ENCODE measurements at regions not wholly inside any gene's neighbourhood (a gene's known extent, or its start where the extent isn't known, plus 50 kb on each side); places are given as distances from the start of the nearest gene placed in this dataset.

DNA sequence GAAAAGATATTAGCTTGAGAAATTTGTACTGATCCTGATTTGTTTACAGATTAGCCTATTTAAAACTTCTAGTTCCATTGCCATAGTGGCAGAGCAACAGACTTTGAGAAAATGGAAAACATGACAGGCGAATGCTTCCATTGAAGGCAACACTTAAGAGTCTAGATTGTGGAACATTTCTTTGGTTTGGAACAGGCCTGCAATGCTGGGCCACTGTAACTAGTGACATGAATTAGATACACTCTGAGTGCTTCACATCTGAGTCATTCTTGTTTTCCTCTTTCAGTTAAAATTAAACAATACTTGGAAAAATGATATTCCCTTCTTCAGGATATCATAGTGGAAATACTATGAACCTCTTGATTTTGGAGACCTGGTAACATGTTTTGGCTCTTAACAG lies 453.6 kb upstream of the TUSC1 start:
- ATAC-seq (no peak), DNase-seq (ENCODE audit: low spot score) (no peak)
- ChIA-PET CTCF (no interaction called here), POLR2A (no interaction called here)
- H3K9me3 Mint-ChIP-seq: no peaks in the 10 kb centered on the region
- TF ChIP-seq, protein P1, sequence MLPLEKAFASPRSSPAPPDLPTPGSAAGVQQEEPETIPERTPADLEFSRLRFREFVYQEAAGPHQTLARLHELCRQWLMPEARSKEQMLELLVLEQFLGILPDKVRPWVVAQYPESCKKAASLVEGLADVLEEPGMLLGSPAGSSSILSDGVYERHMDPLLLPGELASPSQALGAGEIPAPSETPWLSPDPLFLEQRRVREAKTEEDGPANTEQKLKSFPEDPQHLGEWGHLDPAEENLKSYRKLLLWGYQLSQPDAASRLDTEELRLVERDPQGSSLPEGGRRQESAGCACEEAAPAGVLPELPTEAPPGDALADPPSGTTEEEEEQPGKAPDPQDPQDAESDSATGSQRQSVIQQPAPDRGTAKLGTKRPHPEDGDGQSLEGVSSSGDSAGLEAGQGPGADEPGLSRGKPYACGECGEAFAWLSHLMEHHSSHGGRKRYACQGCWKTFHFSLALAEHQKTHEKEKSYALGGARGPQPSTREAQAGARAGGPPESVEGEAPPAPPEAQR (CRISPR knock-in tag; IDR thresholded peaks at IDR 0.05): no peak
- TF ChIP-seq ZNF232 (CRISPR knock-in tag; IDR thresholded peaks at IDR 0.05) (no peak), HMGA2 (CRISPR knock-in tag; IDR thresholded peaks at IDR 0.05) (no peak), ZBTB21 (CRISPR knock-in tag; IDR thresholded peaks at IDR 0.05; ENCODE audit: borderline replicate concordance) (no peak), SMAD4 (CRISPR knock-in tag; IDR thresholded peaks at IDR 0.05) (no peak), ZNF121 (CRISPR knock-in tag; IDR thresholded peaks at IDR 0.05) (no peak), NR1H2 (CRISPR knock-in tag; IDR thresholded peaks at IDR 0.05) (no peak), SMAD3 (CRISPR knock-in tag; IDR thresholded peaks at IDR 0.05; ENCODE audit: borderline replicate concordance) (no peak), ZNF219 (CRISPR knock-in tag; IDR thresholded peaks at IDR 0.05; ENCODE audit: borderline replicate concordance) (no peak), ZNF138 (CRISPR knock-in tag; conservative IDR thresholded peaks at IDR 0.05) (no peak), CREM (CRISPR knock-in tag; IDR thresholded peaks at IDR 0.05) (no peak), GABPB1 (CRISPR knock-in tag; IDR thresholded peaks at IDR 0.05) (no peak), NFE2L1 (CRISPR knock-in tag; IDR thresholded peaks at IDR 0.05) (no peak)
- TF ChIP-seq, protein P2, sequence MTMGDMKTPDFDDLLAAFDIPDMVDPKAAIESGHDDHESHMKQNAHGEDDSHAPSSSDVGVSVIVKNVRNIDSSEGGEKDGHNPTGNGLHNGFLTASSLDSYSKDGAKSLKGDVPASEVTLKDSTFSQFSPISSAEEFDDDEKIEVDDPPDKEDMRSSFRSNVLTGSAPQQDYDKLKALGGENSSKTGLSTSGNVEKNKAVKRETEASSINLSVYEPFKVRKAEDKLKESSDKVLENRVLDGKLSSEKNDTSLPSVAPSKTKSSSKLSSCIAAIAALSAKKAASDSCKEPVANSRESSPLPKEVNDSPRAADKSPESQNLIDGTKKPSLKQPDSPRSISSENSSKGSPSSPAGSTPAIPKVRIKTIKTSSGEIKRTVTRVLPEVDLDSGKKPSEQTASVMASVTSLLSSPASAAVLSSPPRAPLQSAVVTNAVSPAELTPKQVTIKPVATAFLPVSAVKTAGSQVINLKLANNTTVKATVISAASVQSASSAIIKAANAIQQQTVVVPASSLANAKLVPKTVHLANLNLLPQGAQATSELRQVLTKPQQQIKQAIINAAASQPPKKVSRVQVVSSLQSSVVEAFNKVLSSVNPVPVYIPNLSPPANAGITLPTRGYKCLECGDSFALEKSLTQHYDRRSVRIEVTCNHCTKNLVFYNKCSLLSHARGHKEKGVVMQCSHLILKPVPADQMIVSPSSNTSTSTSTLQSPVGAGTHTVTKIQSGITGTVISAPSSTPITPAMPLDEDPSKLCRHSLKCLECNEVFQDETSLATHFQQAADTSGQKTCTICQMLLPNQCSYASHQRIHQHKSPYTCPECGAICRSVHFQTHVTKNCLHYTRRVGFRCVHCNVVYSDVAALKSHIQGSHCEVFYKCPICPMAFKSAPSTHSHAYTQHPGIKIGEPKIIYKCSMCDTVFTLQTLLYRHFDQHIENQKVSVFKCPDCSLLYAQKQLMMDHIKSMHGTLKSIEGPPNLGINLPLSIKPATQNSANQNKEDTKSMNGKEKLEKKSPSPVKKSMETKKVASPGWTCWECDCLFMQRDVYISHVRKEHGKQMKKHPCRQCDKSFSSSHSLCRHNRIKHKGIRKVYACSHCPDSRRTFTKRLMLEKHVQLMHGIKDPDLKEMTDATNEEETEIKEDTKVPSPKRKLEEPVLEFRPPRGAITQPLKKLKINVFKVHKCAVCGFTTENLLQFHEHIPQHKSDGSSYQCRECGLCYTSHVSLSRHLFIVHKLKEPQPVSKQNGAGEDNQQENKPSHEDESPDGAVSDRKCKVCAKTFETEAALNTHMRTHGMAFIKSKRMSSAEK (CRISPR knock-in tag; IDR thresholded peaks at IDR 0.05; ENCODE audit: borderline replicate concordance): no peak
- TF ChIP-seq, protein P3, sequence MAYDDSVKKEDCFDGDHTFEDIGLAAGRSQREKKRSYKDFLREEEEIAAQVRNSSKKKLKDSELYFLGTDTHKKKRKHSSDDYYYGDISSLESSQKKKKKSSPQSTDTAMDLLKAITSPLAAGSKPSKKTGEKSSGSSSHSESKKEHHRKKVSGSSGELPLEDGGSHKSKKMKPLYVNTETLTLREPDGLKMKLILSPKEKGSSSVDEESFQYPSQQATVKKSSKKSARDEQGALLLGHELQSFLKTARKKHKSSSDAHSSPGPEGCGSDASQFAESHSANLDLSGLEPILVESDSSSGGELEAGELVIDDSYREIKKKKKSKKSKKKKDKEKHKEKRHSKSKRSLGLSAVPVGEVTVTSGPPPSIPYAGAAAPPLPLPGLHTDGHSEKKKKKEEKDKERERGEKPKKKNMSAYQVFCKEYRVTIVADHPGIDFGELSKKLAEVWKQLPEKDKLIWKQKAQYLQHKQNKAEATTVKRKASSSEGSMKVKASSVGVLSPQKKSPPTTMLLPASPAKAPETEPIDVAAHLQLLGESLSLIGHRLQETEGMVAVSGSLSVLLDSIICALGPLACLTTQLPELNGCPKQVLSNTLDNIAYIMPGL (CRISPR knock-in tag; IDR thresholded peaks at IDR 0.05): no peak
- TF ChIP-seq, protein P4, sequence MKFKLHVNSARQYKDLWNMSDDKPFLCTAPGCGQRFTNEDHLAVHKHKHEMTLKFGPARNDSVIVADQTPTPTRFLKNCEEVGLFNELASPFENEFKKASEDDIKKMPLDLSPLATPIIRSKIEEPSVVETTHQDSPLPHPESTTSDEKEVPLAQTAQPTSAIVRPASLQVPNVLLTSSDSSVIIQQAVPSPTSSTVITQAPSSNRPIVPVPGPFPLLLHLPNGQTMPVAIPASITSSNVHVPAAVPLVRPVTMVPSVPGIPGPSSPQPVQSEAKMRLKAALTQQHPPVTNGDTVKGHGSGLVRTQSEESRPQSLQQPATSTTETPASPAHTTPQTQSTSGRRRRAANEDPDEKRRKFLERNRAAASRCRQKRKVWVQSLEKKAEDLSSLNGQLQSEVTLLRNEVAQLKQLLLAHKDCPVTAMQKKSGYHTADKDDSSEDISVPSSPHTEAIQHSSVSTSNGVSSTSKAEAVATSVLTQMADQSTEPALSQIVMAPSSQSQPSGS (CRISPR knock-in tag; IDR thresholded peaks at IDR 0.05; ENCODE audit: borderline replicate concordance, low read depth): no peak
- TF ChIP-seq, protein P5, sequence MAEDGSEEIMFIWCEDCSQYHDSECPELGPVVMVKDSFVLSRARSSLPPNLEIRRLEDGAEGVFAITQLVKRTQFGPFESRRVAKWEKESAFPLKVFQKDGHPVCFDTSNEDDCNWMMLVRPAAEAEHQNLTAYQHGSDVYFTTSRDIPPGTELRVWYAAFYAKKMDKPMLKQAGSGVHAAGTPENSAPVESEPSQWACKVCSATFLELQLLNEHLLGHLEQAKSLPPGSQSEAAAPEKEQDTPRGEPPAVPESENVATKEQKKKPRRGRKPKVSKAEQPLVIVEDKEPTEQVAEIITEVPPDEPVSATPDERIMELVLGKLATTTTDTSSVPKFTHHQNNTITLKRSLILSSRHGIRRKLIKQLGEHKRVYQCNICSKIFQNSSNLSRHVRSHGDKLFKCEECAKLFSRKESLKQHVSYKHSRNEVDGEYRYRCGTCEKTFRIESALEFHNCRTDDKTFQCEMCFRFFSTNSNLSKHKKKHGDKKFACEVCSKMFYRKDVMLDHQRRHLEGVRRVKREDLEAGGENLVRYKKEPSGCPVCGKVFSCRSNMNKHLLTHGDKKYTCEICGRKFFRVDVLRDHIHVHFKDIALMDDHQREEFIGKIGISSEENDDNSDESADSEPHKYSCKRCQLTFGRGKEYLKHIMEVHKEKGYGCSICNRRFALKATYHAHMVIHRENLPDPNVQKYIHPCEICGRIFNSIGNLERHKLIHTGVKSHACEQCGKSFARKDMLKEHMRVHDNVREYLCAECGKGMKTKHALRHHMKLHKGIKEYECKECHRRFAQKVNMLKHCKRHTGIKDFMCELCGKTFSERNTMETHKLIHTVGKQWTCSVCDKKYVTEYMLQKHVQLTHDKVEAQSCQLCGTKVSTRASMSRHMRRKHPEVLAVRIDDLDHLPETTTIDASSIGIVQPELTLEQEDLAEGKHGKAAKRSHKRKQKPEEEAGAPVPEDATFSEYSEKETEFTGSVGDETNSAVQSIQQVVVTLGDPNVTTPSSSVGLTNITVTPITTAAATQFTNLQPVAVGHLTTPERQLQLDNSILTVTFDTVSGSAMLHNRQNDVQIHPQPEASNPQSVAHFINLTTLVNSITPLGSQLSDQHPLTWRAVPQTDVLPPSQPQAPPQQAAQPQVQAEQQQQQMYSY (CRISPR knock-in tag; IDR thresholded peaks at IDR 0.05): no peak
- TF ChIP-seq, protein P6, sequence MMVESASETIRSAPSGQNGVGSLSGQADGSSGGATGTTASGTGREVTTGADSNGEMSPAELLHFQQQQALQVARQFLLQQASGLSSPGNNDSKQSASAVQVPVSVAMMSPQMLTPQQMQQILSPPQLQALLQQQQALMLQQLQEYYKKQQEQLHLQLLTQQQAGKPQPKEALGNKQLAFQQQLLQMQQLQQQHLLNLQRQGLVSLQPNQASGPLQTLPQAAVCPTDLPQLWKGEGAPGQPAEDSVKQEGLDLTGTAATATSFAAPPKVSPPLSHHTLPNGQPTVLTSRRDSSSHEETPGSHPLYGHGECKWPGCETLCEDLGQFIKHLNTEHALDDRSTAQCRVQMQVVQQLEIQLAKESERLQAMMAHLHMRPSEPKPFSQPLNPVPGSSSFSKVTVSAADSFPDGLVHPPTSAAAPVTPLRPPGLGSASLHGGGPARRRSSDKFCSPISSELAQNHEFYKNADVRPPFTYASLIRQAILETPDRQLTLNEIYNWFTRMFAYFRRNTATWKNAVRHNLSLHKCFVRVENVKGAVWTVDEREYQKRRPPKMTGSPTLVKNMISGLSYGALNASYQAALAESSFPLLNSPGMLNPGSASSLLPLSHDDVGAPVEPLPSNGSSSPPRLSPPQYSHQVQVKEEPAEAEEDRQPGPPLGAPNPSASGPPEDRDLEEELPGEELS (CRISPR knock-in tag; IDR thresholded peaks at IDR 0.05): no peak
- TF ChIP-seq, protein P7, sequence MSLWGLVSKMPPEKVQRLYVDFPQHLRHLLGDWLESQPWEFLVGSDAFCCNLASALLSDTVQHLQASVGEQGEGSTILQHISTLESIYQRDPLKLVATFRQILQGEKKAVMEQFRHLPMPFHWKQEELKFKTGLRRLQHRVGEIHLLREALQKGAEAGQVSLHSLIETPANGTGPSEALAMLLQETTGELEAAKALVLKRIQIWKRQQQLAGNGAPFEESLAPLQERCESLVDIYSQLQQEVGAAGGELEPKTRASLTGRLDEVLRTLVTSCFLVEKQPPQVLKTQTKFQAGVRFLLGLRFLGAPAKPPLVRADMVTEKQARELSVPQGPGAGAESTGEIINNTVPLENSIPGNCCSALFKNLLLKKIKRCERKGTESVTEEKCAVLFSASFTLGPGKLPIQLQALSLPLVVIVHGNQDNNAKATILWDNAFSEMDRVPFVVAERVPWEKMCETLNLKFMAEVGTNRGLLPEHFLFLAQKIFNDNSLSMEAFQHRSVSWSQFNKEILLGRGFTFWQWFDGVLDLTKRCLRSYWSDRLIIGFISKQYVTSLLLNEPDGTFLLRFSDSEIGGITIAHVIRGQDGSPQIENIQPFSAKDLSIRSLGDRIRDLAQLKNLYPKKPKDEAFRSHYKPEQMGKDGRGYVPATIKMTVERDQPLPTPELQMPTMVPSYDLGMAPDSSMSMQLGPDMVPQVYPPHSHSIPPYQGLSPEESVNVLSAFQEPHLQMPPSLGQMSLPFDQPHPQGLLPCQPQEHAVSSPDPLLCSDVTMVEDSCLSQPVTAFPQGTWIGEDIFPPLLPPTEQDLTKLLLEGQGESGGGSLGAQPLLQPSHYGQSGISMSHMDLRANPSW (CRISPR knock-in tag; conservative IDR thresholded peaks at IDR 0.05; ENCODE audit: low read depth): no peak
- H3K36me3 Mint-ChIP-seq: no peaks in the 10 kb centered on the region
- no peak overlapping the region for H3K4me3 Mint-ChIP-seq
- H3K4me1 Mint-ChIP-seq: peaks cover 9% of the 10 kb centered on the region
- no peak overlapping the region for H3K27ac Mint-ChIP-seq
- H3K27me3 Mint-ChIP-seq (ENCODE audit: low read depth): no peaks in the 10 kb centered on the region
